OCI-LY7 (cell line): ENCODE measurements at regions not wholly inside any gene's neighbourhood (a gene's known extent, or its start where the extent isn't known, plus 50 kb on each side); places are given as distances from the start of the nearest gene placed in this dataset.

Source experiments
- BruUV-seq: library from RNA; stranded (reverse); fragments of 400-500 nt; replicated peaks from 2 replicates; lab custom pipeline; 2021; lab: Mats Ljungman, UMichigan
- CTCF ChIA-PET: fragments of 300-600 bp; sonication (Branson Sonifier 250); formaldehyde crosslinking; loops from one replicate; lab custom pipeline; 2022; ENCODE audit warnings: antibody characterized with exemption; ENCODE audit not compliant: unreplicated experiment; lab: Charles Lee
- POLR2A ChIA-PET: fragments of 300-600 bp; sonication (Branson Sonifier 250); formaldehyde crosslinking; loops from one replicate; lab custom pipeline; 2022; ENCODE audit warnings: antibody characterized with exemption; lab: Charles Lee
- DNase-seq: peaks from one replicate; pipeline ENCODE4 v3.0.0-alpha.2; 2015; ENCODE audit warnings: low spot score
- H2AFZ ChIP-seq: fragments of 200-600 bp; sonication (generic), shearing (Covaris generic); 2 replicates; pipeline ENCODE4 v1.6.1; 2014; ENCODE audit warnings: mild to moderate bottlenecking, antibody characterized with exemption, low read length, moderate library complexity
- H3K27ac ChIP-seq: fragments of 200-600 bp; sonication (generic); 2 replicates; pipeline ENCODE4 v1.5.1; 2014; ENCODE audit warnings: mixed run types, low read depth, mild to moderate bottlenecking, moderate library complexity, low read length, inconsistent platforms; ENCODE audit not compliant: poor library complexity, severe bottlenecking
- H3K36me3 ChIP-seq: fragments of 200-600 bp; sonication (generic); 2 replicates; pipeline ENCODE4 v1.6.1; 2014; ENCODE audit warnings: mild to moderate bottlenecking, antibody characterized with exemption, low read length, moderate library complexity, mixed read lengths; ENCODE audit not compliant: insufficient read depth
- H3K4me1 ChIP-seq: fragments of 200-600 bp; sonication (generic); 2 replicates; pipeline ENCODE4 v1.5.1; 2014; ENCODE audit warnings: mild to moderate bottlenecking, low read length; ENCODE audit not compliant: insufficient read depth, poor library complexity, severe bottlenecking
- H3K4me2 ChIP-seq: fragments of 200-600 bp; sonication (generic); 2 replicates; pipeline ENCODE4 v1.6.1; 2014; ENCODE audit warnings: mild to moderate bottlenecking, low read length
- H3K4me3 ChIP-seq: fragments of 200-600 bp; sonication (generic); 2 replicates; pipeline ENCODE4 v1.5.1; 2014; ENCODE audit warnings: mild to moderate bottlenecking, low read depth, low read length; ENCODE audit not compliant: poor library complexity, severe bottlenecking
- H3K79me2 ChIP-seq: fragments of 200-600 bp; sonication (generic); 2 replicates; pipeline ENCODE4 v1.6.1; 2016; ENCODE audit warnings: low read depth, mild to moderate bottlenecking, low read length, moderate library complexity, mixed read lengths; ENCODE audit not compliant: insufficient read depth
- H3K9me2 ChIP-seq: fragments of 200-600 bp; sonication (generic); 2 replicates; pipeline ENCODE4 v1.6.1; 2016; ENCODE audit warnings: mild to moderate bottlenecking, low read length, mixed read lengths; ENCODE audit not compliant: insufficient read depth
- H3K9me3 ChIP-seq: fragments of 200-600 bp; sonication (generic); 2 replicates; pipeline ENCODE4 v1.6.1; 2014; ENCODE audit warnings: mild to moderate bottlenecking, mixed run types, low read length, mixed read lengths
- H4K20me1 ChIP-seq: fragments of 200-600 bp; sonication (generic); 2 replicates; pipeline ENCODE4 v1.6.1; 2014; ENCODE audit warnings: mild to moderate bottlenecking, antibody characterized with exemption, low read length, moderate library complexity, mixed read lengths; ENCODE audit not compliant: insufficient read depth
- CTCF ChIP-seq: fragments of 200-600 bp; sonication (generic); conservative IDR thresholded peaks from 2 replicates; pipeline ENCODE4 v1.5.1; 2014; ENCODE audit warnings: mild to moderate bottlenecking, antibody characterized with exemption, low read length, moderate library complexity, mixed read lengths
- EZH2phosphoT487 ChIP-seq: fragments of 200-600 bp; sonication (generic); IDR thresholded peaks from 2 replicates; pipeline ENCODE4 v1.6.1; 2018; ENCODE audit warnings: low read depth, borderline replicate concordance, mild to moderate bottlenecking, mixed run types, antibody characterized with exemption, low read length, moderate library complexity, mixed read lengths
- intact Hi-C: fragments of 100-400 bp; cut with micrococcal nuclease; formaldehyde crosslinking; loops from one replicate; pipeline ENCODE4 v1.10.0; 2022; ENCODE audit not compliant: unreplicated experiment

GRCh38 chr5:20537911-20538703 is 550.1 kb upstream of the CDH18 start:
- H3K36me3 ChIP-seq = no peaks in the 10 kb centered on the region
- no peaks in the 10 kb centered on the region for H3K79me2 ChIP-seq
- H4K20me1 ChIP-seq = no peaks in the 10 kb centered on the region
- no peaks in the 10 kb centered on the region for H3K4me1 ChIP-seq
- TF ChIP-seq EZH2phosphoT487 (no peak), CTCF (no peak)
- no peak overlapping the region for H3K4me2 ChIP-seq
- no peak overlapping the region for H3K27ac ChIP-seq
- H2AFZ ChIP-seq = no peak overlapping the region
- no peaks in the 10 kb centered on the region for H3K9me2 ChIP-seq
- ChIA-PET POLR2A (no interaction called here), CTCF (no interaction called here)
- DNase-seq = no peak
- intact Hi-C loops = no loop called here
- H3K4me3 ChIP-seq = no peak overlapping the region
- no peaks in the 10 kb centered on the region for H3K9me3 ChIP-seq
- BruUV-seq = no TSS peak

- POLR2A ChIA-PET = interaction anchor here (1.2 kb wide), 1 partner anchor 62 kb away, joined by 3 read pairs; no protein-coding TSS in a partner anchor
- DNase-seq = no peak
- Histone ChIP-seq H3K36me3 (no peaks in the 10 kb centered on the region), H3K79me2 (no peaks in the 10 kb centered on the region), H3K4me2 (no peak overlapping the region), H3K27ac (no peak overlapping the region), H3K4me1 (no peaks in the 10 kb centered on the region), H4K20me1 (no peaks in the 10 kb centered on the region), H3K9me3 (no peaks in the 10 kb centered on the region), H3K4me3 (no peak overlapping the region), H2AFZ (no peak overlapping the region), H3K9me2 (no peaks in the 10 kb centered on the region)
- intact Hi-C loops = no loop called here
- CTCF ChIA-PET = no interaction called here
- no TSS peak for BruUV-seq
- TF ChIP-seq EZH2phosphoT487 = no peak
- no peak for TF ChIP-seq CTCF
Measured at GRCh38 chr5:20536813-20537212, 548.8 kb upstream of the CDH18 start.

GRCh38 chr5:20536341-20536740 is 548.3 kb upstream of the CDH18 start:
- H3K36me3 ChIP-seq = no peaks in the 10 kb centered on the region
- H3K4me3 ChIP-seq = no peak overlapping the region
- no peaks in the 10 kb centered on the region for H3K79me2 ChIP-seq
- ChIA-PET POLR2A (interaction anchor here (1.2 kb wide), 1 partner anchor 62 kb away, joined by 3 read pairs; no protein-coding TSS in a partner anchor), CTCF (no interaction called here)
- no peak overlapping the region for H3K27ac ChIP-seq
- no peak overlapping the region for H2AFZ ChIP-seq
- BruUV-seq = no TSS peak
- no peaks in the 10 kb centered on the region for H4K20me1 ChIP-seq
- H3K9me2 ChIP-seq = no peaks in the 10 kb centered on the region
- H3K4me1 ChIP-seq = no peaks in the 10 kb centered on the region
- DNase-seq = no peak
- H3K4me2 ChIP-seq = no peak overlapping the region
- no peaks in the 10 kb centered on the region for H3K9me3 ChIP-seq
- TF ChIP-seq EZH2phosphoT487 (no peak), CTCF (no peak)
- intact Hi-C loops = no loop called here
